C4-2B (cell line): ENCODE measurements at regions not wholly inside any gene's neighbourhood (a gene's known extent, or its start where the extent isn't known, plus 50 kb on each side); places are given as distances from the start of the nearest gene placed in this dataset.

Experiments
- H3K27ac ChIP-seq: fragments of 450-650 bp; 2 replicates; pipeline ENCODE4 v1.5.1; 2017
- ZFX ChIP-seq: fragments of 450-650 bp; IDR thresholded peaks from 2 replicates; pipeline ENCODE4 v1.6.1; 2017
- TF ChIP-seq, protein P1 (sequence below): fragments of 450-650 bp; conservative IDR thresholded peaks from 2 replicates; pipeline ENCODE4 v1.5.1; 2017; ENCODE audit warnings: mild to moderate bottlenecking

GRCh38 chr16:66003201-66003600 is 363.3 kb upstream of the CDH5 start:
- H3K27ac ChIP-seq: no peak overlapping the region
- TF ChIP-seq, protein P1, sequence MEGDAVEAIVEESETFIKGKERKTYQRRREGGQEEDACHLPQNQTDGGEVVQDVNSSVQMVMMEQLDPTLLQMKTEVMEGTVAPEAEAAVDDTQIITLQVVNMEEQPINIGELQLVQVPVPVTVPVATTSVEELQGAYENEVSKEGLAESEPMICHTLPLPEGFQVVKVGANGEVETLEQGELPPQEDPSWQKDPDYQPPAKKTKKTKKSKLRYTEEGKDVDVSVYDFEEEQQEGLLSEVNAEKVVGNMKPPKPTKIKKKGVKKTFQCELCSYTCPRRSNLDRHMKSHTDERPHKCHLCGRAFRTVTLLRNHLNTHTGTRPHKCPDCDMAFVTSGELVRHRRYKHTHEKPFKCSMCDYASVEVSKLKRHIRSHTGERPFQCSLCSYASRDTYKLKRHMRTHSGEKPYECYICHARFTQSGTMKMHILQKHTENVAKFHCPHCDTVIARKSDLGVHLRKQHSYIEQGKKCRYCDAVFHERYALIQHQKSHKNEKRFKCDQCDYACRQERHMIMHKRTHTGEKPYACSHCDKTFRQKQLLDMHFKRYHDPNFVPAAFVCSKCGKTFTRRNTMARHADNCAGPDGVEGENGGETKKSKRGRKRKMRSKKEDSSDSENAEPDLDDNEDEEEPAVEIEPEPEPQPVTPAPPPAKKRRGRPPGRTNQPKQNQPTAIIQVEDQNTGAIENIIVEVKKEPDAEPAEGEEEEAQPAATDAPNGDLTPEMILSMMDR: no peak
- TF ChIP-seq ZFX: no peak

GRCh38 chr16:66002601-66003000 is 363.9 kb upstream of the CDH5 start:
- TF ChIP-seq, protein P1: no peak
- no peak for TF ChIP-seq ZFX
- no peak overlapping the region for H3K27ac ChIP-seq

DNA sequence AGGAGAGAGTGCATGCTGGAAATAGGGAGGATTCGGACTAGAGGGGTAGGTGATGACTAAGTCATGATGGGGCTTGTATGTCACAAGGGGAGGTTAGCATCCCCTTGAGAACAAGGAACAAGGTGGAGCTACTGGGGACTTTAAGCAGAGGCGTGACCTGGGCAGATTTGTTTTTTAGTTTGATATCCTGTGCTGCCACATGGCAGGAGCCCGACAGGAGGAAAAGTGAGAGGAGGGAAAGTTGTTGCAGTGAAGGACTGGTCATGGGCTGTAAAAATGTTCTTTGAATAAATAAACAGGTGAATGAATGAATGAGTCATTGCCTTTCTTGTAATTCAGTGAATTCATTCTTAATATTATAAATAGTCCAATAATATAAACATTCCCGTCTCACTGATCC is 365.1 kb upstream of the CDH5 start:
- no peak for TF ChIP-seq ZFX
- TF ChIP-seq, protein P1: no peak
- no peak overlapping the region for H3K27ac ChIP-seq

DNA sequence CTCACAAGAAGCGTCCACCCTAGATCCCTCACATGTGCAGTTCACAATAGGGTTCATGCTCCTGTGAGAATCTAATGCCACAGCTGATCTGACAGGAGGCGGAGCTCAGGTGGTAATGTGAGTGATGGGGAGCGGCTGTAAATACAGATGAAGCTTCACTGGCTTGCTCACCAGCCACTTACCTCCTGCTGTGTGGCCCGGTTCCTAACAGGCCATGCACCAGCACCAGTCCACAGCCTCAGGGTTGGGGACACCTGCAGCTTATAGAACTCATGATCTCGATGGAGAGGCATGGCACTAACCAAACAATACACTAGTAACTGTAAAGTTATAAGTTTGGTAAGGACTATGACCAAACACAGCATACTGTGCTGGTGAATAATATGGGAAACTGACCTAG is 368.0 kb upstream of the CDH5 start:
- TF ChIP-seq, protein P1: no peak
- no peak for TF ChIP-seq ZFX

GRCh38 chr16:65994291-65994690 is 372.2 kb upstream of the CDH5 start:
- TF ChIP-seq ZFX: no peak
- TF ChIP-seq, protein P1: no peak
- H3K27ac ChIP-seq: no peak overlapping the region

More for the DNA sequence above, 368.0 kb upstream of the CDH5 start:
- H3K27ac ChIP-seq: no peak overlapping the region

DNA sequence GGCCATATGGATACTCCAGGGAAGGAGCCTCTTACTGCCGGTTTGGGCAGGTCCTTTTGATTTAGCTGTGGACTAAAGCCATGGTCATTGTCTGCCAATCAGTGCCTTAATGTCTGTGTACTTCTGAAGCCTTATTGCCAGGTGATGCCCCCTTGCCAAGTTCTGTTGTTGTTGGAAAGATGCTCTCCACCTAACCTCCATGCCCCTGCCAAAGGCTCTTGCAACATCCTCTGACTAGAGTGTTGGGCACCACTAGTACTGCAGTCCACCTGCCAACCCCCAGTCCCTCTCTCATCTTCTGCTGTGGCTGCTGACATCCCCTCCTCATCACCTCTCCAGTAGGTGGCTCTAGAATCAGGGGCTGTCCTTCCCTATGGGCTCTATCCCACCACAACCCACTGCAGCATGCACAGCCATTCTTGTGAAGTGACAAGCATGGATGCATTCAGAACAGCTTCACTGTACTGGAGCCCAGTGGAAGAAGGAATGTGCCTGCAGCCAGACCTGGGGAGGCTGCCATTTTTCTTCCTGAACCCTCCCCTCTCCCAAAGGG is 375.3 kb upstream of the CDH5 start:
- TF ChIP-seq, protein P1: no peak
- TF ChIP-seq ZFX: no peak
- no peak overlapping the region for H3K27ac ChIP-seq

GRCh38 chr16:65989861-65990604 is 376.5 kb upstream of the CDH5 start:
- H3K27ac ChIP-seq: no peak overlapping the region
- TF ChIP-seq, protein P1: no peak
- TF ChIP-seq ZFX: no peak
